Uterus (tissue), 3 donors: ENCODE measurements at regions not wholly inside any gene's neighbourhood (a gene's known extent, or its start where the extent isn't known, plus 50 kb on each side); places are given as distances from the start of the nearest gene placed in this dataset.

Experiments used
- DNase-seq, 2 donors: peaks; one replicate each; pipeline ENCODE4 v3.0.0-alpha.2; 2019 to 2020
- H3K27ac ChIP-seq, 2 donors: fragments of 200-600 bp; sonication (generic); 1 replicate in 1 of 2; 2 replicates in 1 of 2; pipeline ENCODE4 v1.5.1; 2016 to 2018
- H3K27me3 ChIP-seq, 2 donors: fragments of 200-600 bp; sonication (generic); one replicate each; pipeline ENCODE4 v1.5.1; 2018 to 2019; ENCODE audit warnings: control low read depth in 1 of 2
- H3K36me3 ChIP-seq, 2 donors: fragments of 200-600 bp; sonication (generic); one replicate each; pipeline ENCODE4 v1.5.1; 2019; ENCODE audit warnings: control low read depth in 1 of 2
- H3K4me1 ChIP-seq, 2 donors: fragments of 200-600 bp; sonication (generic); one replicate each; pipeline ENCODE4 v1.5.1; 2018 to 2019; ENCODE audit warnings: control low read depth in 1 of 2
- H3K4me3 ChIP-seq, 2 donors: fragments of 200-600 bp; sonication (generic); 1 replicate in 1 of 2; 2 replicates in 1 of 2; pipeline ENCODE4 v1.5.1; 2018 to 2019; ENCODE audit warnings: mild to moderate bottlenecking in 1 of 2
- H3K9me3 ChIP-seq, 2 donors: fragments of 200-600 bp; sonication (generic); one replicate each; pipeline ENCODE4 v1.5.1; 2019; ENCODE audit warnings: control low read depth in 1 of 2
- POLR2A ChIP-seq, 2 donors: fragments of 450-650 bp; IDR thresholded peaks; one replicate each; pipeline ENCODE4 v1.6.1; 2016; ENCODE audit warnings: antibody characterized with exemption in 2 of 2, mild to moderate bottlenecking in 1 of 2, moderate library complexity in 1 of 2
- intact Hi-C: fragments of 100-400 bp; cut with DNase I; formaldehyde crosslinking; loops from one replicate; pipeline ENCODE4 v1.15.1; 2023; ENCODE audit warnings: low total_unique reads
- TF ChIP-seq, protein P1 (sequence below), 4 experiments: fragments of 200-600 bp in 2 of 4; fragments of 450-650 bp in 2 of 4; sonication (generic) in 2 of 4; IDR thresholded peaks; one replicate each; pipeline ENCODE4 v1.5.1; 2016 to 2019; ENCODE audit warnings: antibody characterized with exemption in 4 of 4, mild to moderate bottlenecking in 2 of 4, moderate library complexity in 1 of 4
- donor health status: DM: yes; HTN: yes; CAD: no.

DNA sequence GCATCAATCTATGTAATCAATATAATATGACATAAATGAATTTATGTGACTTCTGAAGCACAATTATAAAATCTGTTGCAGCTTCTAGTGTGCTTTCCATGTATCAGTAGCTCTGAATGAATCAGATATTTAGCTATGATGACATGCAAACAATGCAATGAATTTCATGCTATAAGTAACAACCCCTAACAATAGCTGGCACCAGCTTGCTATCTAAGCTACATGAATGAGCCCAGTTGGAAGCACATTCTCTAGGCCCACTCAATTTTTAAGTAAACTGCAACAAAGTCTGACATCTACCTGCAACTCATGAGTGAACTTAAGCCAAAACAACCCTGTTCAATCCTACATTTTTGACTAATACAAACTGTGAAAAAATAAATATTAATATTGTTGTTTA lies 507.3 kb upstream of the ROBO1 start:
- Histone ChIP-seq H3K36me3 (no peaks in the 10 kb centered on the region), H3K27me3 (no peaks in the 10 kb centered on the region), H3K4me1 (no peaks in the 10 kb centered on the region), H3K9me3 (no peaks in the 10 kb centered on the region), H3K4me3 (no peak overlapping the region), H3K27ac (no peak overlapping the region)
- no peak for DNase-seq
- TF ChIP-seq, protein P1, sequence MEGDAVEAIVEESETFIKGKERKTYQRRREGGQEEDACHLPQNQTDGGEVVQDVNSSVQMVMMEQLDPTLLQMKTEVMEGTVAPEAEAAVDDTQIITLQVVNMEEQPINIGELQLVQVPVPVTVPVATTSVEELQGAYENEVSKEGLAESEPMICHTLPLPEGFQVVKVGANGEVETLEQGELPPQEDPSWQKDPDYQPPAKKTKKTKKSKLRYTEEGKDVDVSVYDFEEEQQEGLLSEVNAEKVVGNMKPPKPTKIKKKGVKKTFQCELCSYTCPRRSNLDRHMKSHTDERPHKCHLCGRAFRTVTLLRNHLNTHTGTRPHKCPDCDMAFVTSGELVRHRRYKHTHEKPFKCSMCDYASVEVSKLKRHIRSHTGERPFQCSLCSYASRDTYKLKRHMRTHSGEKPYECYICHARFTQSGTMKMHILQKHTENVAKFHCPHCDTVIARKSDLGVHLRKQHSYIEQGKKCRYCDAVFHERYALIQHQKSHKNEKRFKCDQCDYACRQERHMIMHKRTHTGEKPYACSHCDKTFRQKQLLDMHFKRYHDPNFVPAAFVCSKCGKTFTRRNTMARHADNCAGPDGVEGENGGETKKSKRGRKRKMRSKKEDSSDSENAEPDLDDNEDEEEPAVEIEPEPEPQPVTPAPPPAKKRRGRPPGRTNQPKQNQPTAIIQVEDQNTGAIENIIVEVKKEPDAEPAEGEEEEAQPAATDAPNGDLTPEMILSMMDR (IDR thresholded peaks at IDR 0.05) = no peak
- TF ChIP-seq POLR2A (IDR thresholded peaks at IDR 0.05) = no peak
- intact Hi-C loops = no loop called here

DNA sequence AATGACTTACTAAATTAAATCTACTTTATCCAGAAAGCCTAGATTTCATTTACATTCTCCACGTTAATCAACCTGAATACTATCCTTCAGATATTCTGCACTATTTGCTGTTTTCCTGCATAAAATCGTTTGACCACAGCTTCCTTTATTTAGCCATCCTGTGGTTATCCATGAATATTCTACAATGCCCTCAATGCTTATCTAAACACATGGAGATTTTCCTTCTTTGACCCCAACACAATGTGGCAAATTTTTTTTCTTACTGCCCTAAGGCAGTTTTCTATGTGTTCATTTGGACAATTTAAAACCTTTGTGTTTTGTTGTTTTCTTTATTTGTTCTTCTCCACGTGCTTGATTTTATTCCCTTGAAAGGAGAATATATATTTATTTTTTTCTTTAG lies 495.5 kb upstream of the ROBO1 start:
- no peak for DNase-seq
- H3K9me3 ChIP-seq = no peaks in the 10 kb centered on the region
- no peak for TF ChIP-seq POLR2A (IDR thresholded peaks at IDR 0.05)
- TF ChIP-seq, protein P1 (IDR thresholded peaks at IDR 0.05) = no peak
- no peaks in the 10 kb centered on the region for H3K4me1 ChIP-seq
- H3K4me3 ChIP-seq = no peak overlapping the region
- no peaks in the 10 kb centered on the region for H3K36me3 ChIP-seq
- no peaks in the 10 kb centered on the region for H3K27me3 ChIP-seq
- intact Hi-C loops = no loop called here
- H3K27ac ChIP-seq = no peak overlapping the region

DNA sequence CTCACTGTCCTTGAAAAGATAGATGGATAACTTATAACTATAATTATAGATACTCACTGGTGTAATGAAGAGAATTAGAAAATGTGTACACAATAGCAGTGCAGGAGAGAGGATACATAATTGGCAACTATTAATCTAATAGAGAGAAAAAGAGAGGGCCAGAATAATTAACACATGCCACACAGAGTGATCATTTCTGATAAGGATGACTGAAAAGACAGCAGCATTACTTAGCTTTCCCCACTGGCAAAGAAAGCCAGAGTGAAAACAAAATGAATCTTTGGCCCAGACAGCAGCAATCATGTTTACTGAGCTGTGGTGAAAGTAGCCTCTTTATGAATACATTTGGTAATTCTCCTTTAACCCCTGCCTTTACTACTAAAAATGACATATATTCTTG lies 493.3 kb upstream of the ROBO1 start:
- Histone ChIP-seq H3K4me1 (no peaks in the 10 kb centered on the region), H3K27ac (no peak overlapping the region), H3K36me3 (no peaks in the 10 kb centered on the region), H3K4me3 (no peak overlapping the region), H3K27me3 (no peaks in the 10 kb centered on the region), H3K9me3 (no peaks in the 10 kb centered on the region)
- TF ChIP-seq, protein P1 (IDR thresholded peaks at IDR 0.05) = no peak
- TF ChIP-seq POLR2A (IDR thresholded peaks at IDR 0.05) = no peak
- intact Hi-C loops = no loop called here
- no peak for DNase-seq

DNA sequence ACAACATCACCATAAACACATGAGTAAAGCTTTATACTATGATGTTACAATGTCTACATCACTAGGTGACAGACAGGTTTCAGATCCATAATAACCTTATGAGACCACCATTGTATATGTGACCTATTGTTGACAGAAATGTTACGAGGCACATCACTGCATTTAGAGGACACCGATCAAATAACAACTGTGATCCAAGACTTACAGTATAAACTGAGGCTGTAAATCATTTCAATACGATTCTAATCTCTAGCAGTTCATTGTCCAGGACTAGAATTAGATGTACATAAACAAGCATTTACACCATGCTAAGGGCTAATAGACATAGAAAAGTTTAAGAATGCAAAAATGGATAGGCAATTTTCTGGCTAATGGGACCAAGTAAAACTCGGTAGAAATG lies 491.9 kb upstream of the ROBO1 start:
- H3K27me3 ChIP-seq = no peaks in the 10 kb centered on the region
- no peak overlapping the region for H3K4me3 ChIP-seq
- no peak for TF ChIP-seq POLR2A (IDR thresholded peaks at IDR 0.05)
- TF ChIP-seq, protein P1 (IDR thresholded peaks at IDR 0.05) = no peak
- intact Hi-C loops = no loop called here
- H3K36me3 ChIP-seq = no peaks in the 10 kb centered on the region
- H3K27ac ChIP-seq = no peak overlapping the region
- DNase-seq = no peak
- H3K4me1 ChIP-seq = no peaks in the 10 kb centered on the region
- H3K9me3 ChIP-seq = no peaks in the 10 kb centered on the region

DNA sequence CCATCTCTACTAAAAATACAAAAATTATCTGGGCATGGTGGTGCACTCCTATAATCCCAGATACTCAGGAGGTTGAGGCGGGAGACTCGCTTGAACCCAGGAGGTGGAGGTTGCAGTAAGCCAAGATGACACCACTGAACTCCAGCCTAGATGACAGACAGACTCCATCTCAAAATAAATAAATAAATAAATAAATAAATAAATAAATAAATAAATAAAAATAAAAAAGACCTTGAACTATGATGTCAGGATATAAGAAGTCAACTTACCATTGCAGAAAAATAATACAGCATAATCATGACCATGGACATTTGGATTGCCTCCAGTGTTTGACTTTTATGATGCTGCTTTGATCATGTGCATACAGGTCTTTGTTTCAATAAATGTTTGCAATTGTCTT lies 484.3 kb upstream of the ROBO1 start:
- Histone ChIP-seq H3K36me3 (no peaks in the 10 kb centered on the region), H3K27me3 (no peaks in the 10 kb centered on the region), H3K9me3 (no peaks in the 10 kb centered on the region), H3K4me1 (no peaks in the 10 kb centered on the region), H3K4me3 (no peak overlapping the region), H3K27ac (no peak overlapping the region)
- intact Hi-C loops = no loop called here
- TF ChIP-seq, protein P1 (IDR thresholded peaks at IDR 0.05) = no peak
- no peak for DNase-seq
